GM12874 (cell line): ENCODE measurements at regions not wholly inside any gene's neighbourhood (a gene's known extent, or its start where the extent isn't known, plus 50 kb on each side); places are given as distances from the start of the nearest gene placed in this dataset.

Experiments used
- TF ChIP-seq, protein P1 (sequence below): IDR thresholded peaks from 2 replicates; pipeline ENCODE4 v1.5.1; 2011; ENCODE audit warnings: low read depth, mild to moderate bottlenecking, control low read depth, low read length, moderate library complexity; ENCODE audit not compliant: insufficient read depth

DNA sequence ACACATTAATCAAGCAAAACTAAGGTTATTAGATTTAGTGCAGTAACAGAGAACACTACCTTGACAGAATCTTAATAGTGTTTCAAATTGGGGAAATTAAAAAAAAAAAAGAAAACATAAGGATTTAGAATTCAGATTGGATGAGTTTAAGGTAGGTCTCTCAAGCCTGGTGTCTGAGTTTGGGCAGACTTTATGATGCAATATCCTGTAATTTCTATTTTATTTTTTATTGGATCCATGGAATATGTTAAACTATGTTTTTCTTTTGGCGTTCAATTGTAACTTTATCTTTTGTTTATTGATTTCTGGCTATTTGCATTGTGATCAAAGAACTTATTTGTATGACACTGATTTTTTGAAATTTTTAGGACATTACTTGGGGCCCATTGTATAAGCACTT lies 394.1 kb upstream of the NETO1 start:
- TF ChIP-seq, protein P1, sequence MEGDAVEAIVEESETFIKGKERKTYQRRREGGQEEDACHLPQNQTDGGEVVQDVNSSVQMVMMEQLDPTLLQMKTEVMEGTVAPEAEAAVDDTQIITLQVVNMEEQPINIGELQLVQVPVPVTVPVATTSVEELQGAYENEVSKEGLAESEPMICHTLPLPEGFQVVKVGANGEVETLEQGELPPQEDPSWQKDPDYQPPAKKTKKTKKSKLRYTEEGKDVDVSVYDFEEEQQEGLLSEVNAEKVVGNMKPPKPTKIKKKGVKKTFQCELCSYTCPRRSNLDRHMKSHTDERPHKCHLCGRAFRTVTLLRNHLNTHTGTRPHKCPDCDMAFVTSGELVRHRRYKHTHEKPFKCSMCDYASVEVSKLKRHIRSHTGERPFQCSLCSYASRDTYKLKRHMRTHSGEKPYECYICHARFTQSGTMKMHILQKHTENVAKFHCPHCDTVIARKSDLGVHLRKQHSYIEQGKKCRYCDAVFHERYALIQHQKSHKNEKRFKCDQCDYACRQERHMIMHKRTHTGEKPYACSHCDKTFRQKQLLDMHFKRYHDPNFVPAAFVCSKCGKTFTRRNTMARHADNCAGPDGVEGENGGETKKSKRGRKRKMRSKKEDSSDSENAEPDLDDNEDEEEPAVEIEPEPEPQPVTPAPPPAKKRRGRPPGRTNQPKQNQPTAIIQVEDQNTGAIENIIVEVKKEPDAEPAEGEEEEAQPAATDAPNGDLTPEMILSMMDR = no peak

GRCh38 chr18:73261243-73261642 lies 393.5 kb upstream of the NETO1 start:
- TF ChIP-seq, protein P1 = no peak

DNA sequence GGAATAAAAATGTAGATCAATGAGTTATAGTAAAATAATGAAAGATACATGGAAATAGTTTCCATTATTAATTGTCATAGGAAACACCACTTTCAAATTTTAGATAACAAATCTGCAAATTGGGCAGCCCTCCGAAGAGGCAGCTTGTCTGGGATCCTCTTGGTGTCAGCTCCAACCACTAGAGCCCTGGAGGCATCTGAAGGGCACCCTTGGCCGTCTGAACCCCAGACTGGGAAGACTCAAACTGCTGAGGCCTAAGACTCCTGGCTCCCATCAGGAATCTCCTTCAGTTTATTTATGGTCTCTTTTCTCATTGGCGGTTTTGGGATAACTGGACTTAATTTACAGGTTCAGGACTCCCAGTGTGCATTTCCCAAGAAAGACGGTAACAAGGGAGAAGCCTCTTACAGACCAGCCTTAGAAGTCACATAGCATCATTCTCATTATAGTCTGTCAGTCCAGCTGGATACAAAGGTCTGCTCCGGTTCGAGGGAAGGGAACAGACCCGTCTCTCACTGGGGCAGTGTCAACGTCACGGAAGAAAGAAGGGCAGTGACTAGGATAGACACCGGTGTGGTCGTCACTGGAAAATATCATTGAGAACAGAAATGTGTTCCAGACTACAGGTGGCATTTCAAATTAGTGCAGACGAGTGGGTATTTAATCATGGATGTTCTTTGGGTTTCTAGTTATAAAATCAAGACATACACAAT lies 390.7 kb upstream of the NETO1 start:
- TF ChIP-seq, protein P1 = no peak

DNA sequence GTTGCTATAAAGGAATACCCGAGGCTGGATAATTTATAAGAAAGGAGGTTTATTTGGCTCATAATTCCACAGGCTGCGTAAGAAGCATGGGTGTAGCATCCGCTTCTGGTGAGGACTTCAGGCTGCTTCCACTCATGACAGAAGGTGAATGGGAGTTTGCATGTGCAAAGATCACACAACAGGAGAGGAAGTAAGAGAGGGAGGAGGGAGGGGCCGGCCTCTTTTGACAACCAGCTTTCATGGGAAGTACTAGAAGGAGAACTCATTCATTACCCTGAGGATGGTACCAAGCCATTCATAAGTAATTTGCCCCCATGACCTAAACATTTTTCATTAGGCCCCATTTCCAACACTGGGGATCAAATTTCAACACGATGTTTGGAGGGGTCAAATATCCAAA lies 386.8 kb upstream of the NETO1 start:
- TF ChIP-seq, protein P1 = no peak

- TF ChIP-seq, protein P1 = no peak
Measured at GRCh38 chr18:73249030-73249429, 381.2 kb upstream of the NETO1 start.

- TF ChIP-seq, protein P1 = no peak
Measured at GRCh38 chr18:73246763-73247162, 379.0 kb upstream of the NETO1 start.

GRCh38 chr18:73245345-73245744 lies 377.6 kb upstream of the NETO1 start:
- TF ChIP-seq, protein P1 = no peak
